Testis (tissue), 2 donors: ENCODE measurements at regions not wholly inside any gene's neighbourhood (a gene's known extent, or its start where the extent isn't known, plus 50 kb on each side); places are given as distances from the start of the nearest gene placed in this dataset.
A peak's percentile ranks its signal among the peaks of the same experiment; 100 is the strongest.

Source experiments
- CTCF ChIP-seq, 3 experiments: fragments of 450-650 bp in 2 of 3; fragments of 200-600 bp in 1 of 3; sonication (generic) in 1 of 3; IDR thresholded peaks; one replicate each; pipeline ENCODE4 v1.5.1; 2016 to 2019; ENCODE audit warnings: antibody characterized with exemption in 3 of 3, mild to moderate bottlenecking in 2 of 3, moderate library complexity in 1 of 3
- POLR2A ChIP-seq: fragments of 450-650 bp; IDR thresholded peaks from one replicate; pipeline ENCODE4 v1.6.1; 2017; ENCODE audit warnings: antibody characterized with exemption, mild to moderate bottlenecking, moderate library complexity

- peak; percentile 10 to 31 (median 15) for TF ChIP-seq CTCF (IDR thresholded peaks at IDR 0.05)
- no peak for TF ChIP-seq POLR2A
Measured at GRCh38 chr1:30111431-30111830, 612.0 kb downstream of the MATN1 start.
